Anterior cingulate cortex (tissue), 58 donors: ENCODE measurements at regions not wholly inside any gene's neighbourhood (a gene's known extent, or its start where the extent isn't known, plus 50 kb on each side); places are given as distances from the start of the nearest gene placed in this dataset.
"Not testable (repeated sequence)": the region's sequence is repeated elsewhere in the genome, so short reads cannot be mapped to it uniquely, and the experiment has no call there.

ENCODE experiments used
- DNase-seq, 58 donors: peaks; one replicate each; lab custom pipeline; 2025; lab: John Stamatoyannopoulos, UW

- no peak for DNase-seq
Measured at GRCh38 chr5:78726571-78726970, 78.0 kb upstream of the LHFPL2 start.

- no peak for DNase-seq
Measured at GRCh38 chr5:78726003-78726402, 77.4 kb upstream of the LHFPL2 start.

GRCh38 chr5:78724061-78724460 lies 75.5 kb upstream of the LHFPL2 start:
- no peak for DNase-seq

GRCh38 chr5:78720997-78721396 lies 72.4 kb upstream of the LHFPL2 start:
- no peak for DNase-seq

- no peak for DNase-seq
Measured at GRCh38 chr5:78720227-78720985, 71.8 kb upstream of the LHFPL2 start.

- DNase-seq, result no peak
Measured at GRCh38 chr5:78719504-78720219, 71.1 kb upstream of the LHFPL2 start.

- DNase-seq, result no peak
Measured at GRCh38 chr5:78718824-78719223, 70.3 kb upstream of the LHFPL2 start.

GRCh38 chr5:78717674-78718584 lies 69.4 kb upstream of the LHFPL2 start:
- DNase-seq, result no peak

- no peak for DNase-seq
Measured at GRCh38 chr5:78716206-78716605, 67.6 kb upstream of the LHFPL2 start.

- DNase-seq, result not testable (repeated sequence)
Measured at GRCh38 chr5:78715351-78715750, 66.8 kb upstream of the LHFPL2 start.

- DNase-seq, result not testable (repeated sequence)
Measured at GRCh38 chr5:78711670-78712069, 63.1 kb upstream of the LHFPL2 start.

- DNase-seq, result not testable (repeated sequence)
Measured at GRCh38 chr5:78709729-78710430, 61.3 kb upstream of the LHFPL2 start.

GRCh38 chr5:78706825-78707224 lies 58.3 kb upstream of the LHFPL2 start:
- DNase-seq, result no peak

GRCh38 chr5:78706381-78706780 lies 57.8 kb upstream of the LHFPL2 start:
- DNase-seq, result no peak

- DNase-seq, result no peak
Measured at GRCh38 chr5:78705826-78706225, 57.3 kb upstream of the LHFPL2 start.

GRCh38 chr5:78701795-78702410 lies 53.3 kb upstream of the LHFPL2 start:
- no peak for DNase-seq

- peak in 1 of 58 donors; percentile 7 for DNase-seq
Measured at GRCh38 chr5:78699552-78700153, 51.1 kb upstream of the LHFPL2 start.

GRCh38 chr5:78698191-78698791 lies 49.7 kb upstream of the LHFPL2 start:
- DNase-seq, result no peak
